SIG-M5 treated with dmso at 0.1 percent for 504 hours (cell line): ENCODE measurements at regions not wholly inside any gene's neighbourhood (a gene's known extent, or its start where the extent isn't known, plus 50 kb on each side); places are given as distances from the start of the nearest gene placed in this dataset.
"Not testable (repeated sequence)": the region's sequence is repeated elsewhere in the genome, so short reads cannot be mapped to it uniquely, and the experiment has no call there.

Source experiments
- DNase-seq: peaks from one replicate; lab custom pipeline; 2025; ENCODE audit not compliant: unreplicated experiment; lab: John Stamatoyannopoulos, UW

DNA sequence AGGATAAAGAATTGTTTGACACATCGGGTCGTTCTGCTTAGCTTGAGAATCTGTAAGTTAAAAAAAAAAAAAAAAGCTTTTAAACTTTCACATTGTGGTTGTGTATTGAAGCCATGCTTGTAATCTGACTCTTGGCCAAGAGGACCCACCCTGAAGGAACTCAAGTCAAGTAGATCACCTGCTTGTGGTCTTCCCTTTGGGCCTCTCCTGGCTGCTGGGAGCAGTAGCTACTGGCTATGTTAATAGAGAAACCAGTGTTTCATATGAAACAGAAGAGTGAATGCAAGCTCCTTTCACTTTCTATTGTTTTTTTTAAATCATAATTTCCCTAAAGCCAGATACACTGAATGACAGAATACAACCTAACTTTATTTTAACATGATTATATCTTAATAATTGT lies 402.4 kb upstream of the NDST4 start:
- no peak for DNase-seq

DNA sequence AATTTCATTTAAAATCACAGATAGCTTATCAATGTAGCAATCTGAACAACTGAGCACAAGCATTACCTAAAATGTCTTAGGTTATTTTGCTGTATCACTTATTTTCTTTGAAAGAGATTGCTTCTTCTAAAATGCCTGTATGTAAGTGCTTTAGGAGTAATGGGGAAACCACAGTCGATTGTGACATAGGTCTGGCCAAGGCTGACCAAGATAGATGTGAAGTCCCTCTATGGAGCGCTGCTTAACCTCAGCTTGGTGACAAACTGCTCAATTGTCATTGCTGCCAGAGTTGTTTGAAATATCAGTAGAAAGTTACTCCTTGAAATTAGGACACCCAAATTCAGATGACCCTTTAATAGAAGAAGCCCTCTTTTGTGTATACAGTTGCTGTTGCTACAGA lies 401.9 kb upstream of the NDST4 start:
- peak; percentile 55 for DNase-seq

DNA sequence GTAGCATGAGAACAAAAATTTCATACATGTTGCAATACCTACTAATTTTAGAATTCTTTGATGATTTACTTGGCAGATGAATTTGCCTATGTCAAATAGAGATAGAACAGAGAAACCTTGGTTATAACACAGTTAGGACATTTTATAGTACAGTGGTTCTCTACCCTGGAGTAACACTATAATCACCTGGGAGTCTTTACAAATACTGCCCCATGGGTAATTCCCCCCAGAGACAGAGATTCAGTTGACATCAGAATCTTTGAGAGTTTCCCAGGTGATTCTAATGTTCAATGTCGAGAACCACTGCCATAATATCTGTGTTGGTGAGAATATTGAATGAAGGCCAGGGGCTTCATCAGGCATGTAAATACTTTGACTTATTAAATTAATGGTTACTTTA lies 401.3 kb upstream of the NDST4 start:
- no peak for DNase-seq

DNA sequence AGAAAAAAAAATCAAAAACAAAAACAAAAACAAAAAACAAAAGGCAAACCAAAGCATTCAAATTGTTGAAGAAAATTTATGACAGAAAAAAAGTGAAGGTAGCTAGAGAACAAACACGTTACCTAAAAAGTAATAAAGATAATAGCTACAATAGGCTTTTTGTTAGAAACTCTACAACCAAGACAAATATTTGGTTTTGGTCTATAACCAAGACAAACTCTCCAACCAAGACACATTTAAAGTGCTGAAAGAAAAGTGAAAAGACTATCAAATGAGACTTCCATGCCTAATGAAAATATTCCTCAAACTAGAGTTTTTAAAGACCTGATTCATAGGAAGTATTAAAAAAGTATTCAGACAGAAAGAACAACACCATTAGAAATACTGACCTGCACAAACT lies 391.9 kb upstream of the NDST4 start:
- DNase-seq, result no peak

DNA sequence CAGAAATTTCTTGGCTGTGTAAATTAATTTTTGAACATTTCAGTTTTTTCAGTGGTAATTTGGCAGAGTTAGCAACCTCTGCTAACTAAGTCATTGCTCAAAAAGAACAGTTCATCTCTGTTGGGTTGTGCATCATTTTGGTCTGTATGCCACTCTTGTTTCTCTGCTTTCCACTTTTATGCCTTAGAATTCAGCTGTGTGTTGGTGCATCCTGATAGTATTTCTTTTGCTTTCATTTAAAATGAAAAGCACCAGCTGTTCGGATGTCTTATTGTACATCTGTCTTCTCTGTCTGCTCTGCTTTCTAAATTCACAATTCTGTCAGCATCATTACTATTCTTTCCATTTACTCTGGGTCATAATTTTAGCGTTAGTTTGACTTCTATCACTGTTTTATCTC lies 388.2 kb upstream of the NDST4 start:
- no peak for DNase-seq

DNA sequence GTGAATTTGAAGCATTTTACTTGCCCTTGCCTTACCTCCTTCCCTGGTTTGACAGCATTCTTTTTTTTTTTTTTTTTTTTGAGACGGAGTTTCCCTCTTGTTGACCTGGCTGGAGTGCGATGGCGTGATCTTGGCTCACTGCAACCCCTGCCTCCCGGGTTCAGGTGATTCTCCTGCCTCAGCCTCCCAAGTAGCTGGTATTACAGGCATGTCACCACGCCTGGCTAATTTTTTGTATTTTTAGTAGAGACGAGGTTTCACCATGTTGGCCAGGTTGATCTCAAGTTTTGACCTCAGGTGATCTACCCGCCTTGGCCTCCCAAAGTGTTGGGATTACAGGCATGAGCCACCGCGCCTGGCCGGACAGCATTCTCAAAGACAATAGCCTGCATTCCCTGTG lies 380.4 kb upstream of the NDST4 start:
- not testable (repeated sequence) for DNase-seq

DNA sequence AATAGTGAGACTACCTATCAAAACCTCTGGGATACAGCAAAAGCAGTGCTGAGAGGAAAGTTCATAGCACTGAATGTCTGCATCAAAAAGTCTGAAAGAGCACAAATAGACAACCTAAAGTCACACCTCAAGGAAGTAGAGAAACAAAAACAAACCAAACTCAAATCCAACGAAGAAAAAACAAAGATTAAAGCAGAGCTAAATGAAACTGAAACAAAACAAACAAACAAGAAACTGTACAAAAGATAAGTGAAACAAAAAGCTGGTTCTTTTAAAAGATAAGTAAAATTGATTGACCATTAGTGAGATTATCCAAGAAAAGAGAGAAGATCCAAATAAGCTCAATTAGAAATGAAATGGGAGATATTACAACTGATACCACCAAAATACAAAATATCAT lies 378.3 kb upstream of the NDST4 start:
- no peak for DNase-seq

DNA sequence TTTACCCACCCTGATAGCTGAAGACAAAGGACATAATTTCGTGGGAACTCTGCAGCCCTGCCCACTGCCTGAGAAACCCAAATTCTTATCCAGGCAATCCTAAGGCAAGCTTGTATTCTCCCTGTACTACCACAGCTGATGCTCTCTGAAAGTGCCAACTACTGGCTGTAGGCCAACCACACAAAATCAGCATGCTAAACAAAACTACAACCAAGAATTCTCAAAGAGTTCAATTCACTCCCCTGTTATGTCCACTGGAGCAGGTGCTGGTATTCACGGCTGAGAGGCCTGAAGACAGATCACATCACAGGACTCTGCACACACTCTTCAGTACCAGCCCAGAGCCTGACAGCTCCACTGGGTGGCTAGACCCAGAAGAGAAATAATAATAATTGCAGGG lies 375.9 kb upstream of the NDST4 start:
- no peak for DNase-seq

DNA sequence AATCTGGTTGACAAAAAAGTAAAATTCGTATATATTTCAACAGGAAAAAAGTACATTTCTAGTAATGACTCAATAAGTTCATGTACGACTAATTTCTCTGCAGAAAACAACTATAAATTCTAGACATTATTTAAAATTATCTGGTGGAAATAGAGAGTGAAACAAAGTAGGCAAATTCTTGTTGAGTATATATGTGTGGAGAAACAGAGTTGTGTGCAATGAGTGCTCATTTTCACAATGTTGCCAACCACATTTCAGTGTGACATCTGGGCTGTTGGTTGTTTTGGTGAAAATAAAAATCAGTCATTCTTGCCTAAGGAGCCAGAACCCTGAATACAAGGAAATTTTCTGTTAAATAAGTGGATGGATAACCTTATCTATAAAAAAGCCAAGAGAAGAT lies 372.0 kb upstream of the NDST4 start:
- DNase-seq, result no peak

DNA sequence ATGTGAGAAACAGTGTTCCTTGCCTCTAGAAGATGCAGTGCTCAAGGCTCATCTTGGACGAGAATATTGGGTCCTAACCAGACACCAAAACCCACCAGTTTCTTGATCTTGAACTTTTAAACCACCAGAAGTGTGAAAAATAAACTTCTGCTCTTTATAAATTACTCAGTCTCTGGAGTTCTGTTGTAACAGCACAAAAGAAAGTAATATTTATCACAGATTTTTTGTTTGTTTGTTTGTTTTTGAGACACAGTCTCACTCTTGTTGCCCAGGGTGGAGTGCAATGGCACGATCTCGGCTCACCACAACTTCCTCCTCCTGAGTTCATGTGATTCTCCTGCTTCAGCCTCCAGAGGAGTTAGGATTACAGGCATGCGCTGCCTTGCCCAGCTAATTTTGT lies 371.1 kb upstream of the NDST4 start:
- DNase-seq, result no peak

DNA sequence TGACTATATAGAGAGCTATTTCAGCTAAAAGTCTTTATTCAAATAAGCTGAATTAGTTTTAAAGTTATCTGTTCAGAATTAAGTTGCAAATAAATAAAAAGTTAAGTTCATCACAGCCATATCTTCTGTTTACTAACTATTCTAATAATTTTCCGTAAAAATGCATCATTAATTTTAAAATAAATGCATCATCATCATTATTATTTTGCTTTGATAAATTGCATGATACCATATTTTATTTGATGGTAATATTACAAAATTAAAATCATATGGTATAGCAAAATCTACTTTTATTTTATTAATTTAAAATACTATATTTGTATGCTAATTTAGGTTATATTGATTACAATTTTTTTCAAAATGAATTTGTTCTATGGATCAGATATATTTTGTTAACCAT lies 357.3 kb upstream of the NDST4 start:
- no peak for DNase-seq

DNA sequence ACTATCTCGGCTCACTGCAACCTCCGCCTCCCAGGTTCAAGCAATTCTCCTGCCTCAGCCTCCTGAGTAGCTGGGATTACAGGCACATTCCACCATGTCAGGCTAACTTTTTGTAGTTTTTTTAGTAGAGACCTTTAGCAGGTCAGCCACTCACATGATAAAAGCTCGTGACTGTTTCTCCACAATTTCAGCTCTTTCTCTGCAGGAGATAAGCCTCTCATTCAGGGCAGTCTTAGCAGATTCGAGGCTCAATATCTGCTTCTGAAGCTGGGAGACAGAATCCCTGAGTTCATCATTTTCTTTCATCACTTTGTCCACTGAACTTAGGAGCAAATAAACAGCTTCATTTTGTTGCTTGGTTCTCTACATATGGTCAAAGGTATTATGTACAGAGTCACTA lies 345.9 kb upstream of the NDST4 start:
- not testable (repeated sequence) for DNase-seq

DNA sequence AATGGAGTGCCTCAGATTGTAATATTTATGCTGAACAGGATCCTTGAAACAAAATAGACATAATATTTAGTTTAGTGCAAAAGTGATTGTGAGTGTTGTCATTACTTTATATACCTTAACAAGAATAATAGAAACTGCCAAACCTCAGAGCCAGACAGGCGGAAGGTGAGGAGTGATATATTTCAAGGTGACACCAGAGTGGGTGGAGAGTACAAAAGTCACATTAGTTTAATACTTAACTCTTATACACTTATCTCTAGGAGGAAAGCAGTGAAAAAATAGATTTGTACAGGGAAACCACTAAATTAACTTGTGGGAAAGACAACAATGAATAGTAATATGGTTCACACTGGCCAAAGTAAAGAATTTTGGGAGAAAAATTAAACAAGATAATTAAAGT lies 342.8 kb upstream of the NDST4 start:
- no peak for DNase-seq

DNA sequence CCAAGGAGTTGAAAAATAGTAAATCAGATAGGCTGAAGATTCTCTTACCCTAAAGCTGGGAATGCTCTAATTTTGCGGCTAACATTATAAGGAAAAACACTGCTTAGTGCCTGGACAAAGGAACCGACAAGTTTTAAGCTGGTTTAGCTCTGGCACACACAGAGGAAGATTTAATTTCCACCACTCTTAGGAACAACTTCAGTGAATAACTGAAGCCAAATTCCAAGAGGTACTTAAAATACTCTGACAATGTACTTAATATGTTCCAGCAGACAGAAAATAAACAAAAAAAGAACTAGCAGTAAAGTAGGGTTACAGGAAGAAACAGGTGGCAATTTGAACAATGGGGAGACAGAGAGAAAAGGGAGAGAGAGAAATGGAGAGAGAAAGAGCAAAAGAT lies 340.8 kb upstream of the NDST4 start:
- DNase-seq, result no peak

DNA sequence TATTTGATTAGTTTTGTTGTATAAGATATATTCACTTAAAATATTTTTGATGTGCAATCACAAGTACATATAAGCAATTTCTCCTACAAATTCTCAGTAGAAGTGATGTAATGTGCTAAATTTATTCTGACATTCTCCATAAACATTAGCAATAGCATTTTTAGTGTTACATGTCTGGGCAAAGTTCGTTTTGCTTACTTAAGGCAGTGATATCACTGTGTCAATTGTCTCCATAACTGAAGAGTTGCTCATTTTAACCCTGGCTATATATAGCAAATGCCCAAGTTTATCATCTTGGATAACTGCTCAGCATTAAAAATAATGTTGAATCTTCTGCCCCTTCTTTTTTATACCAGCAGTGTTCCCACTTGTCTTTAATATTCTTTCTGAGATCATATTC lies 340.0 kb upstream of the NDST4 start:
- no peak for DNase-seq

DNA sequence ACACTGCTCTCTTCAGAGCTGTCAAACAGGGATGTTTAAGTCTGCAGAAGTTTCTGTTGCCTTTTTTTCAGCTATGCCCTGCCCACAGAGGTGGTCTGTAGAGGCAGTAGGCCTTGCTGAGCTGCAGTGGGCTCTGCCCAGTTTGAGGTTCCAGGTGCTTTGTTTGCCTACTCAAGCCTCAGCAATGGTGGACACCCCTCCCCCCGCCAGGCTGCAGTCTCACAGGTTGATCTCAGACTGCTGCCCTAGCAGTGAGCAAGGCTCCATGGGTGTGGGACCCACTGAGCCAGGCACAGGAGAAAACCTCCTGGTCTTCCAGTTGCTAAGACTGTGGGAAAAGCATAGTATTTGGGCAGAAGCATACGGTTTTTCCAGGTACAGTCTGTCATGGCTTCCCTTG lies 338.8 kb upstream of the NDST4 start:
- not testable (repeated sequence) for DNase-seq

DNA sequence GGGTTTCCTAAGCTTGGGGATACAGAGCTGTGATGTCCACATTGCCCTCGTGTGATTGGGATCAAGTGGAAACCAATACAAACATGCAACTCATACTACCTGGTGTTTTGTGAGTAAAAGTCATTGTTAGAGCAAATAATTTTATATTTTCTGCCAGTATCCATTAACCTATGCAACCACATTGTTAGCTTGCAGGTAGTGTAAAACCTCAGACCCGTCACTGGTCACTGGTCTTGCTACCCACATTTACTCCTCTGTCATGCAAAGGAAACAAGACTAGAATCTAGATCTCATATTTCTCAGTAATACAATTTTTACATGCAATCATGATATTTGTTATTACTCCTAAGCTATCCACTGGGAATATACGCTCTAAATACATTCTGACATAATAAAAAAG lies 324.3 kb upstream of the NDST4 start:
- DNase-seq, result no peak

DNA sequence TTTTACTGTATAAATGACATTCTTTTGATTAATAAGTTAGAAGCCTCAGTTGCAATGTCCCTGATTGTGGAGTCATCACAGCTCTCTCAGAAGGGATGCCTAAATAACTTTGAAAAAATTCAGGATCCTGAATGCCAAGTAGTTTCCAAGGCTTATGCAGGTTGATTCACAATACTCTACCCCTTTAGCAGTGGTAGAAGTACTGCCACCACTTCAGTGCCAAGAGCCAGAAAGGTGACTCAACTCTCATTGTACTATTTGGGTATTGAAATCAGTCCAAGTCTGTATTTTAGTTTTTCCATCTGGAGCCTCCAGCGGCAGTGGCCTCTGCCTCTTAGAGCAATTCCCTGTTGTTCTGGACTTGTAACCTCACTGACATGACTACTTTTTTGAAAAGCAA lies 320.1 kb upstream of the NDST4 start:
- no peak for DNase-seq

DNA sequence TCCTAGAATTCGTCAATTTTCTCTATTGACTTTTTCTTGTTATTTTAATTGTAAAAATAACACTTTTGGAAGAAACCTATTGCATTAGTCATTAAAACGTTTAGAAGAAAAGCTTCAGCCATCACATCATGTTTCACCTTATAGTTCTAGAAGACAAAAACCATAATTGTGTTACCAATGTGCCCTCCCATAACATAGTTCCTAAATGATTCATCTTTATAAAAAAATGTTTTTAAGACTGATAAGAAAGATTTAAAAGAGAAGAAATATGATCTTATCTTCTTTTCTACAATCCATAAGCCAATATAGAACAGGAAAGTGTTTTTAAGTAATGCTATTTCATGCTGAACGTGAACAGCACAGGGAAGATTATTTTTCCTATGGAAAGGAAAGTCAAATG lies 316.6 kb upstream of the NDST4 start:
- DNase-seq, result no peak

DNA sequence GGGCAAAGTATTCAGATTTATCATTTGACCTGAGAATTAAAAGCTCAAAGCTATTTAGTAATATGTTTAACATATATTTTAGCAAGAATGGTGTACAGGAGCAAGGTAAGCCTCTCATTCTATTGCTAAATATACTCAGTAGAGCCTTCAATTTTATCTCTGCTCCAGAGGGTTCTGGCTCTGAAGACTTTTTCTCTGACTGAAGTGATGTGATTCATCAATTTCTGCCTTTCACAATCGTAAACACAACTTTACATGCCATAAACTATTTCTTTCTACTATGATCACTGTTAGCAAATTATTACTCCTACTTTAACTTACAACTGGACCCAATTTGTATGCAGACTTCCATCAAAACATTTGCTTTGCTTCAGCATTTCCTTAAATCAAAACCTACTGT lies 315.0 kb upstream of the NDST4 start:
- DNase-seq, result no peak

DNA sequence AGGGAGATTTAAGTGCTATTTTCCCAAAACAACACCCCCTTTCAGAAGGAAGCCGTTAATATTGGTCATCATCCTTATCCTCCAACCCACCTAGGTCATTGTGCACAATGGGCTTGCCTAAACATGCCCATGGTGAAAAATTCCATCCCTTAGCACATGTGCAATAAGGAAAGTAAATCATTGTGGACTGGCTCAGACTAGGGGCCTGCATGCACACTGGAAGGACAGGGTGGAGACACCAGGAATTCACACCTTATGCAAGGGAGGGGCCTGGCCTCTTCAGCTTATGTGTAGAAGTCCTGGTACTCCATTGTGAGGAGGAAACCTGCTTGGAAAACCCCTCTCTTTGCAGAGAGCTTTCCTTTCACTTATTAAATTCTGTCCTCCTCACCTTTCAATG lies 311.4 kb upstream of the NDST4 start:
- DNase-seq, result no peak

DNA sequence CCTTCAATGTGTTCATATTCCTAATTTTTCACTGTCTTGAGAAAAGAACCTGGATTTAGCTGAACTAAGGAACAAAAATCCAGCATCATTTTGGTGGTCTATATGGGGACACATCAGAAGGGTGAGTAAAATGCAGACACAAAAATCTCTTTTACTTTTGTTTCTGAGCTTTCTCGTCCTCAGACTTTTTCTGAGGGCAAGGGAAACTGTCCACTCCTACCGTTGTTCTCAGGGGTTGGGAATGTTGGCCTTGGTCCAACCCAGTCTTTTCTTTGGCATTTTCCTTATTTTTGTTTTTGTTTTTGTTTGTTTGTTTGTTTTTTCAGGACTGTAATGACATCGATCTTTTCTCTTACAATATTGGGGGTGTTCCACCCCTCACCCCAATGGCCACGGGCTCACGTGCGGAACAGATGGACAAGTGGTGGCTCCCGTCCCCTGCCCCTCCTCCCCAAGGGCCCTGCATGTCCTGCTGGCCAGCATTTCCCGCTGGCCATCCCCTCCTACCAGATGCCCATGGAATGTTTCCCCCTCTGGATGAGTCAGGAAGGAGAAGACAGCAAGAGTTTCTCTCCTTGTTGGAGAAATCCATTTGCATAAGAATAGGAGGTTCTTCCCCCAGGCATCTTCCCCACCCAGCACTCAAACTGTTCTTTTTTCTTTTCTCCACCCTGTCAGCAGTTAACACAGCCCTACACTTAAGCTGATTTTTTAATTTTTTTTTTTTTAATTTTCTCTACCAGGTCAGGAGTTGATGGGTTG lies 305.4 kb upstream of the NDST4 start:
- no peak for DNase-seq

DNA sequence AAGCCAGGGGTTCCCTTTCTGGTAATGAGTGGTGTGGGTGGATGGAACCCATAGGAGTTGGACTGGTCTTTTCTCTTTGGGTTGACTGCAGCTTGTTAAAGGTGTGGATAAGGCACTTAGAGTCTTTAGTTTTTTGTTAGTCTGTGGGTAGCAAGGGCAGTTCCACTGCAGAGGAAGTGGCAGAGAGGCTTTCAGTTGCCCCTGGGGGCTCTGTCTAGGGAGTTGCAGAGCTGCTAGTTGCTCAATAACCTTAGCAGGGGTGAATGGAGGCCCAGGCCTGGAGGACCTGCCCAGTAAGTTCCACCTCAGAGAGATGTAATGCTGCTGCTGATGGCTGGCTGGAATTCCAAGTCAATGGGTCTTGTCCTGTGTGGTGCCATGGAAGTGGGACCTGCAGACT lies 282.6 kb upstream of the NDST4 start:
- DNase-seq, result peak; percentile 12

DNA sequence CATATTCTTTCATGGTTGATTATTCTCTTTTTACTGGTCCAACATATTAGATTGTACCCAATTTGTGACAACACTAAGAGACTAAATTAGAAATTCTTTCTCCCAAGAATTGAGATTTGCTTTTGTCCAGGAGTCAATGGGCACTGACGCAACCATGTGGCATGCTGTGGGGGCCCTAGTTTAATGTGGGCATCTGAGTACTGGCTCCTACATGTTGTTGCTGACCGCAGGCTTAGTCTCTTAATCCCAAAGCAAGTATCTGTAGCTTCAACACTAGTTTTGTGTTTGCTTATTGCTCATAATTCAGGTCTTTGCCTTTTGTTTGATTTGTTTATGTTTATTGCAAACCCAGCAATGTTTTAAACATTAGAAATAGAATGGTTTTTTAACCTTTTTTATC lies 263.4 kb upstream of the NDST4 start:
- no peak for DNase-seq
